Panc1 (cell line): ENCODE measurements at regions not wholly inside any gene's neighbourhood (a gene's known extent, or its start where the extent isn't known, plus 50 kb on each side); places are given as distances from the start of the nearest gene placed in this dataset.

Experiments
- ATAC-seq: fragments of 200-7000 bp; cut with Tn5 transposase; 2 replicates; pipeline ENCODE4 v1.9.1; 2020; ENCODE audit warnings: mild to moderate bottlenecking, moderate library complexity
- BruUV-seq: library from RNA; stranded (reverse); fragments of 400-500 nt; replicated peaks from 2 replicates; lab custom pipeline; 2021; lab: Mats Ljungman, UMichigan
- CTCF ChIA-PET: fragments of 300-600 bp; sonication (Branson Sonifier 250); formaldehyde crosslinking; loops from one replicate; lab custom pipeline; 2022; ENCODE audit warnings: antibody characterized with exemption; lab: Charles Lee
- POLR2A ChIA-PET: fragments of 300-600 bp; sonication (Branson Sonifier 250); formaldehyde crosslinking; loops from one replicate; lab custom pipeline; 2022; ENCODE audit warnings: antibody characterized with exemption; lab: Charles Lee
- DNase-seq: peaks from one replicate; pipeline ENCODE4 v3.0.0-alpha.2; 2010; ENCODE audit warnings: low read depth, low spot score
- H3K27ac ChIP-seq: 2 replicates; pipeline ENCODE4 v1.5.1; 2011; ENCODE audit warnings: mild to moderate bottlenecking, low read length, inconsistent platforms
- H3K27me3 ChIP-seq: fragments of 200-500 bp; sonication (Bioruptor generic); 2 replicates; pipeline ENCODE4 v1.6.0; 2014; ENCODE audit warnings: low read length, inconsistent platforms; ENCODE audit not compliant: control insufficient read depth, insufficient read depth
- H3K36me3 ChIP-seq: fragments of 200-500 bp; sonication (Bioruptor generic); 2 replicates; pipeline ENCODE4 v1.5.1; 2014; ENCODE audit warnings: inconsistent platforms, mild to moderate bottlenecking, low read length, moderate library complexity; ENCODE audit not compliant: control insufficient read depth, insufficient read depth
- H3K4me1 ChIP-seq: 2 replicates; pipeline ENCODE4 v1.5.1; 2011; ENCODE audit warnings: inconsistent platforms, mild to moderate bottlenecking, low read length, moderate library complexity; ENCODE audit not compliant: control insufficient read depth, insufficient read depth
- H3K4me3 ChIP-seq, 2 experiments: 2 replicates each; pipeline ENCODE4 v1.5.1; 2011 to 2012; ENCODE audit warnings: low read depth in 2 of 2, low read length in 2 of 2, mild to moderate bottlenecking in 2 of 2, inconsistent platforms in 1 of 2, moderate library complexity in 1 of 2
- H3K9me3 ChIP-seq: fragments of 200-500 bp; sonication (Bioruptor generic); 2 replicates; pipeline ENCODE4 v1.5.1; 2014; ENCODE audit warnings: low read depth, mild to moderate bottlenecking, inconsistent platforms, low read length, moderate library complexity; ENCODE audit not compliant: control insufficient read depth, insufficient read depth
- CTCF ChIP-seq: fragments of 450-650 bp; IDR thresholded peaks from 2 replicates; pipeline ENCODE4 v1.5.1; 2017; ENCODE audit warnings: mild to moderate bottlenecking
- POLR2AphosphoS5 ChIP-seq: IDR thresholded peaks from 2 replicates; pipeline ENCODE4 v1.6.1; 2012; ENCODE audit warnings: mild to moderate bottlenecking, low read depth, low read length, moderate library complexity
- REST ChIP-seq, 2 experiments: IDR thresholded peaks; 2 replicates each; pipeline ENCODE4 v1.6.1; 2011 to 2012; ENCODE audit warnings: low read depth in 2 of 2, control low read depth in 1 of 2, low read length in 1 of 2, mild to moderate bottlenecking in 1 of 2, moderate library complexity in 1 of 2; ENCODE audit not compliant: insufficient read depth in 1 of 2
- SIN3A ChIP-seq: IDR thresholded peaks from 2 replicates; pipeline ENCODE4 v1.6.1; 2012; ENCODE audit warnings: low read depth, mild to moderate bottlenecking, low read length, moderate library complexity, borderline replicate concordance; ENCODE audit not compliant: insufficient read depth
- TCF7L2 ChIP-seq: IDR thresholded peaks from 2 replicates; pipeline ENCODE4 v1.6.1; 2011; ENCODE audit warnings: mild to moderate bottlenecking, low read depth, low read length, inconsistent platforms
- in situ Hi-C: cut with HindIII; loops from 2 replicates; pipeline ENCODE4 v1.10.0; 2016; ENCODE audit warnings: low sequenced_read_pairs, low pct_unique_long_range_greater_than_20kb
- intact Hi-C: fragments of 100-400 bp; cut with micrococcal nuclease; formaldehyde crosslinking; loops from one replicate; pipeline ENCODE4 v1.10.0; 2022; ENCODE audit not compliant: unreplicated experiment

GRCh38 chr12:93116632-93117031 lies 187.5 kb upstream of the EEA1 start:
- Histone ChIP-seq H3K36me3 (no peaks in the 10 kb centered on the region), H3K9me3 (no peaks in the 10 kb centered on the region), H3K27me3 (no peaks in the 10 kb centered on the region), H3K4me1 (no peaks in the 10 kb centered on the region), H3K4me3 (no peak overlapping the region), H3K27ac (no peak overlapping the region)
- BruUV-seq: no TSS peak
- CTCF ChIA-PET: no interaction called here
- intact Hi-C loops (no loop called here), in situ Hi-C loops (no loop called here)
- ATAC-seq (no peak), DNase-seq (no peak)
- POLR2A ChIA-PET: no interaction called here
- TF ChIP-seq CTCF (no peak), TCF7L2 (no peak), REST (IDR thresholded peaks at IDR 0.05; ENCODE audit: insufficient read depth in 1 of 2, low read depth in 2 of 2, low read length in 1 of 2) (no peak), SIN3A (no peak), POLR2AphosphoS5 (no peak)

- no peaks in the 10 kb centered on the region for H3K27me3 ChIP-seq
- CTCF ChIA-PET: no interaction called here
- H3K4me3 ChIP-seq: no peak overlapping the region
- no peaks in the 10 kb centered on the region for H3K36me3 ChIP-seq
- POLR2A ChIA-PET: no interaction called here
- no TSS peak for BruUV-seq
- TF ChIP-seq SIN3A: no peak
- TF ChIP-seq POLR2AphosphoS5: no peak
- no peak for TF ChIP-seq REST (IDR thresholded peaks at IDR 0.05; ENCODE audit: insufficient read depth in 1 of 2, low read depth in 2 of 2, low read length in 1 of 2)
- TF ChIP-seq CTCF: no peak
- ATAC-seq (no peak), DNase-seq (no peak)
- no peaks in the 10 kb centered on the region for H3K9me3 ChIP-seq
- H3K4me1 ChIP-seq: no peaks in the 10 kb centered on the region
- no peak overlapping the region for H3K27ac ChIP-seq
- intact Hi-C loops: no loop called here
- in situ Hi-C loops: no loop called here
These were observed 192.8 kb upstream of the EEA1 start for GRCh38 chr12:93121729-93122488.
